SHP77 (cell line): ENCODE measurements at regions not wholly inside any gene's neighbourhood (a gene's known extent, or its start where the extent isn't known, plus 50 kb on each side); places are given as distances from the start of the nearest gene placed in this dataset.

Source experiments
- DNase-seq, 2 experiments: peaks; one replicate each; lab custom pipeline; 2025; lab: John Stamatoyannopoulos, UW

- no peak for DNase-seq
Measured at GRCh38 chr1:98382986-98383740, 278.4 kb upstream of the SNX7 start.

- no peak for DNase-seq
Measured at GRCh38 chr1:98382586-98382985, 278.9 kb upstream of the SNX7 start.

- DNase-seq, result no peak
Measured at GRCh38 chr1:98374098-98374497, 287.4 kb upstream of the SNX7 start.

- DNase-seq, result no peak
Measured at GRCh38 chr1:98373056-98373455, 288.5 kb upstream of the SNX7 start.

GRCh38 chr1:98371764-98372163 lies 289.8 kb upstream of the SNX7 start:
- DNase-seq, result no peak

GRCh38 chr1:98369463-98369862 lies 292.1 kb upstream of the SNX7 start:
- no peak for DNase-seq

GRCh38 chr1:98368995-98369394 lies 292.5 kb upstream of the SNX7 start:
- no peak for DNase-seq

- DNase-seq, result no peak
Measured at GRCh38 chr1:98367426-98367825, 294.1 kb upstream of the SNX7 start.

GRCh38 chr1:98366343-98366742 lies 295.2 kb upstream of the SNX7 start:
- DNase-seq, result no peak

- no peak for DNase-seq
Measured at GRCh38 chr1:98364544-98364943, 297.0 kb upstream of the SNX7 start.

- DNase-seq, result no peak
Measured at GRCh38 chr1:98360864-98361263, 300.7 kb upstream of the SNX7 start.

GRCh38 chr1:98355656-98356383 lies 305.7 kb upstream of the SNX7 start:
- DNase-seq, result peak in 1 of 2 experiments; percentile 0

- DNase-seq, result no peak
Measured at GRCh38 chr1:98352378-98352777, 309.1 kb upstream of the SNX7 start.

- no peak for DNase-seq
Measured at GRCh38 chr1:98351561-98351960, 310.0 kb upstream of the SNX7 start.

- DNase-seq, result no peak
Measured at GRCh38 chr1:98345417-98345816, 316.1 kb upstream of the SNX7 start.

GRCh38 chr1:98344731-98345130 lies 316.8 kb upstream of the SNX7 start:
- DNase-seq, result no peak

GRCh38 chr1:98342566-98342965 lies 319.0 kb upstream of the SNX7 start:
- no peak for DNase-seq

GRCh38 chr1:98340511-98340910 lies 321.0 kb upstream of the SNX7 start:
- DNase-seq, result no peak

GRCh38 chr1:98336472-98337083 lies 324.9 kb upstream of the SNX7 start:
- no peak for DNase-seq

- no peak for DNase-seq
Measured at GRCh38 chr1:98333936-98334335, 327.6 kb upstream of the SNX7 start.

- no peak for DNase-seq
Measured at GRCh38 chr1:98333406-98333805, 328.1 kb upstream of the SNX7 start.

GRCh38 chr1:98331718-98332311 lies 329.7 kb upstream of the SNX7 start:
- DNase-seq, result no peak

GRCh38 chr1:98331243-98331642 lies 330.3 kb upstream of the SNX7 start:
- DNase-seq, result no peak
